ENCODE measurements at regions not wholly inside any gene's neighbourhood (a gene's known extent, or its start where the extent isn't known, plus 50 kb on each side); places are given as distances from the start of the nearest gene placed in this dataset.

- no peak for FAIRE-seq
- intact Hi-C loops (cut with micrococcal nuclease; ENCODE audit: unreplicated experiment), result no loop called here
- Histone ChIP-seq H3K4me2 (ENCODE audit: low read depth, low read length) (no peak overlapping the region), H2AFZ (ENCODE audit: low read length) (no peak overlapping the region), H3K27me3 (ENCODE audit: control insufficient read depth in 1 of 2, insufficient read depth in 2 of 2, low read length in 2 of 2) (peaks cover 1 to 8% of the 10 kb centered on the region in 2 experiments; a peak in 3 of 5 replicates), H3K9ac (ENCODE audit: insufficient read depth, low read depth, low read length) (no peak overlapping the region), H3K4me3 (replicated peaks in 1 of 3; ENCODE audit: insufficient read depth in 1 of 3, low read depth in 2 of 3, low read length in 3 of 3) (no peak overlapping the region), H3K27ac (ENCODE audit: extremely low read length, insufficient read depth, low read length) (no peak overlapping the region), H3K36me3 (replicated peaks in 1 of 2; ENCODE audit: control insufficient read depth in 1 of 2, insufficient read depth in 2 of 2, low read length in 2 of 2) (no peaks in the 10 kb centered on the region), H3K4me1 (ENCODE audit: insufficient read depth, low read length) (no peaks in the 10 kb centered on the region), H3K79me2 (ENCODE audit: insufficient read depth, low read length) (no peaks in the 10 kb centered on the region), H4K20me1 (ENCODE audit: insufficient read depth, low read length) (no peaks in the 10 kb centered on the region), H3K9me3 (ENCODE audit: low read length) (peaks cover 4% of the 10 kb centered on the region; the same call in 1 of the 2 replicates)
- ChIA-PET CTCF (ENCODE audit: low intra/inter-chr PET ratio, low total read pairs) (no interaction called here), POLR2A (no interaction called here)
- DNase-seq (ENCODE audit: low spot score), result no peak
- TF ChIP-seq PTBP1 (IDR thresholded peaks at IDR 0.05; ENCODE audit: low read depth, low read length, poor library complexity, severe bottlenecking), result no peak
- TF ChIP-seq PHB2 (IDR thresholded peaks at IDR 0.05; ENCODE audit: partially characterized antibody), result no peak
- TF ChIP-seq, protein P1, sequence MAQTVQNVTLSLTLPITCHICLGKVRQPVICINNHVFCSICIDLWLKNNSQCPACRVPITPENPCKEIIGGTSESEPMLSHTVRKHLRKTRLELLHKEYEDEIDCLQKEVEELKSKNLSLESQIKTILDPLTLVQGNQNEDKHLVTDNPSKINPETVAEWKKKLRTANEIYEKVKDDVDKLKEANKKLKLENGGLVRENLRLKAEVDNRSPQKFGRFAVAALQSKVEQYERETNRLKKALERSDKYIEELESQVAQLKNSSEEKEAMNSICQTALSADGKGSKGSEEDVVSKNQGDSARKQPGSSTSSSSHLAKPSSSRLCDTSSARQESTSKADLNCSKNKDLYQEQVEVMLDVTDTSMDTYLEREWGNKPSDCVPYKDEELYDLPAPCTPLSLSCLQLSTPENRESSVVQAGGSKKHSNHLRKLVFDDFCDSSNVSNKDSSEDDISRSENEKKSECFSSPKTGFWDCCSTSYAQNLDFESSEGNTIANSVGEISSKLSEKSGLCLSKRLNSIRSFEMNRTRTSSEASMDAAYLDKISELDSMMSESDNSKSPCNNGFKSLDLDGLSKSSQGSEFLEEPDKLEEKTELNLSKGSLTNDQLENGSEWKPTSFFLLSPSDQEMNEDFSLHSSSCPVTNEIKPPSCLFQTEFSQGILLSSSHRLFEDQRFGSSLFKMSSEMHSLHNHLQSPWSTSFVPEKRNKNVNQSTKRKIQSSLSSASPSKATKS (CRISPR knock-in tag; IDR thresholded peaks at IDR 0.05), result no peak
- no peak for TF ChIP-seq ZNF383 (CRISPR knock-in tag; IDR thresholded peaks at IDR 0.05; ENCODE audit: borderline replicate concordance)
- no peak for TF ChIP-seq MNT (IDR thresholded peaks at IDR 0.05)
- no peak for TF ChIP-seq MLLT10 (CRISPR knock-in tag; IDR thresholded peaks at IDR 0.05)
- TF ChIP-seq ZFP91 (CRISPR knock-in tag; IDR thresholded peaks at IDR 0.05; ENCODE audit: borderline replicate concordance), result no peak
- TF ChIP-seq ZNF235 (CRISPR knock-in tag; IDR thresholded peaks at IDR 0.05; ENCODE audit: borderline replicate concordance), result no peak
- TF ChIP-seq, protein P2, sequence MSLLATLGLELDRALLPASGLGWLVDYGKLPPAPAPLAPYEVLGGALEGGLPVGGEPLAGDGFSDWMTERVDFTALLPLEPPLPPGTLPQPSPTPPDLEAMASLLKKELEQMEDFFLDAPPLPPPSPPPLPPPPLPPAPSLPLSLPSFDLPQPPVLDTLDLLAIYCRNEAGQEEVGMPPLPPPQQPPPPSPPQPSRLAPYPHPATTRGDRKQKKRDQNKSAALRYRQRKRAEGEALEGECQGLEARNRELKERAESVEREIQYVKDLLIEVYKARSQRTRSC (CRISPR knock-in tag; IDR thresholded peaks at IDR 0.05; ENCODE audit: low read depth), result no peak
- TF ChIP-seq ZNF512 (CRISPR knock-in tag; IDR thresholded peaks at IDR 0.05), result no peak
- no peak for TF ChIP-seq TAF15 (IDR thresholded peaks at IDR 0.05; ENCODE audit: low read depth, low read length, poor library complexity, severe bottlenecking)
- no peak for TF ChIP-seq ZNF562 (CRISPR knock-in tag; IDR thresholded peaks at IDR 0.05; ENCODE audit: borderline replicate concordance)
- TF ChIP-seq SIX1 (CRISPR knock-in tag; IDR thresholded peaks at IDR 0.05; ENCODE audit: borderline replicate concordance), result no peak
- no peak for TF ChIP-seq ZSCAN12 (CRISPR knock-in tag; IDR thresholded peaks at IDR 0.05)
- BruUV-seq (replicated peaks), result no TSS peak
- WGBS (ENCODE audit: low lambda C conversion rate), result 8% methylated on average over 2 of the region's 4 CpGs
- in situ Hi-C loops (cut with HindIII; ENCODE audit: extremely low pct_ligation_motif_present, low pct_unique_long_range_greater_than_20kb), result loop anchor here (5.0 kb wide), 2 partner anchors 75 to 145 kb away; no protein-coding TSS in a partner anchor
- no peak for ATAC-seq
Observed at GRCh38 chr9:88737031-88737430, 202.1 kb downstream of the NXNL2 start.
